NCI-H2171 treated with DMSO at 0.1 percent for 48 hours (cell line): ENCODE measurements at regions not wholly inside any gene's neighbourhood (a gene's known extent, or its start where the extent isn't known, plus 50 kb on each side); places are given as distances from the start of the nearest gene placed in this dataset.
"Not testable (repeated sequence)": the region's sequence is repeated elsewhere in the genome, so short reads cannot be mapped to it uniquely, and the experiment has no call there.

Experiments used
- DNase-seq: peaks from one replicate; lab custom pipeline; 2025; lab: John Stamatoyannopoulos, UW

- no peak for DNase-seq
These were observed 109.2 kb downstream of the BASP1 start for GRCh38 chr5:17326600-17327037.

- DNase-seq = no peak
These were observed 109.7 kb downstream of the BASP1 start for GRCh38 chr5:17327048-17327625.

- DNase-seq = no peak
These were observed 112.1 kb downstream of the BASP1 start for GRCh38 chr5:17329571-17329970.

DNA sequence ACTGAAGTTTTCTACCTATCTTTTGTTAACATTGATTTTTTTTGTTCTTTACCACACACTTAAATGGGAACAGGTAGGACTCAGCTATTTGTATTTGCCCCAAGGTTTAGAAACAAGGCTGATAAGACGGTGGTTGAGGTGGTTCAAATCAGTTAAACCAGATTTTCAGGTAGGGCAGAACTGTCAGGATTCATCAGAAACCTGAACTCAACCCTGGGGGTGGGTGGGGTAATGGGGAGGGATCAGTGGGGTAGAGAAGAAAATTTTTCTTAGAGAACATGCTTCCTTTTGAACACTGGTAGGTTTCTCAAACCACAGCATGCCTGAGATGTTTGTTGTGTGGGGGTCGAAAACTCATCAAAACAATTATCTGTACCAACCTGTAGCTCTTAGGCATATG is 113.0 kb downstream of the BASP1 start:
- no peak for DNase-seq

- DNase-seq = no peak
These were observed 114.2 kb downstream of the BASP1 start for GRCh38 chr5:17331651-17332050.

- no peak for DNase-seq
These were observed 116.3 kb downstream of the BASP1 start for GRCh38 chr5:17333755-17334154.

DNA sequence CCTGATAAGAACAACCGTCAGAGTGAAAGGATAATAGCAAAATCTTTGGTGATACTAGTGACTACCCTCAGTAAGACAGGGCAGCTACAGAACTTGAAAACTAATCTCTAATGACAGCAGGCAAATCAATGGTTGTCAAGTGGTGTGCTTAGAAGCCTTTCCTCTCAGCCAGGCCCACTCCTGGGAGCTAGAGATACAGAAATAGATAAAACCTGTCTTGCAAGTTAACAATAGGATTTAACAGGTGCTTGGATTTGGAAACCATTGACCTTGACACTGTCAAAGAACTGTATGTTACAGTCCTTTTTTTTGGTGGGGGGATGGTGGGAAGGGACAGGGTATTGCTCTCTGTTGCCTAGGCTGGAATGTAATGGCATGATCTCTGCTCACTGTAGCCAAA is 118.6 kb downstream of the BASP1 start:
- DNase-seq = peak; percentile 21

DNA sequence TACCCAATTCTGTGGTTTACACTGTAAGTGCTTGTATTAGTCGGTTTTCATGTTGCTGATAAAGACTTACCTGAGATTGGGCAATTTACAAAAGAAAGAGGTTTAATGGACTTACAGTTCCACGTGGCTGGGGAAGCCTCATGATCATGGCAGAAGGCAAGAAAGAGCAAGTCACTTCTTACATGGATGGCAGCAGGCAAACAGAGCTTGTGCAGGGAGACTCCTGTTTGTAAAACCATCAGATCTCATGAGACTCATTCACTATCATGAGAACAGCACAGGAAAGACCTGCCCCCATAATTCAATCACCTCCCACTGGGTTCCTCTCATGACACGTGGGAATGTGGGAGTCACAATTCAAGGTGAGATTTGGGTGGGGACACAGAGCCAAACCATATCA is 119.3 kb downstream of the BASP1 start:
- not testable (repeated sequence) for DNase-seq

DNA sequence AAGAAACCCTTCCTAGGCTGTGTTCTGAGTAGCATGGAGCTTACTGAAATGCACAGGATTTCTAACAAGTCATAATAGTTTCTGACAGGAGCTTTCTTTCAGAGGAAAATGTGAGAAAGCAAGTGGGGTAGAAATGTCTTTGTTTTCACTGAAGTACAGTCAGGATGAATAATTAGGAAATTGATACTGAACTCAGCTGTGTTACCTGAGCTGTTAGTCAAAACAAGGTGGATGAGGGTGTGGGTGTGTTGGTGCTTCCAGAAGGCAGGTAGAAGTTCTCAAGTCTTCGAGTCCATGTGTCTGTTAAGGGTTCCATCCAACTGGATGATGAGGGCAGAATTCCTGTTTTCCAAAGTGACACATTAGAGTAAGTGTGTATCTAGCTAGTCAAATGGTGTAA is 122.4 kb downstream of the BASP1 start:
- DNase-seq = peak; percentile 60

DNA sequence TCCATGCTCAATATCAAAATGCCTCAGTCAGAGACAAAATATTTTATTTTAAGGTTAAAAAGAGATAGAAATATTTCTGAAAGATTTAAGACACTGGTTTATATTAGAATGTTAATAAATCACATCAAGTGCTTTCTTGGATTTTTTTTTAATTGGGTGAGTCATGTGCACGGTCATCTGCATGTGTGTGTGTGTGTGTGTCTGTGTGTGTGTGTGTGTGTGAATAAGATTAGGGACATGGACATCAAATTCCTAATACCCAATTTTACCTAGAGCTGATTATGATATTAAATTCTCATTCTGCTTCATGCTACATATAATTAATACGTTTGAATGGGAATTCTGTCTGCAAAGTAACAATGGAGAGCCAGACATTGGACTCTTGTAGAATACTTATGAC is 122.9 kb downstream of the BASP1 start:
- no peak for DNase-seq

DNA sequence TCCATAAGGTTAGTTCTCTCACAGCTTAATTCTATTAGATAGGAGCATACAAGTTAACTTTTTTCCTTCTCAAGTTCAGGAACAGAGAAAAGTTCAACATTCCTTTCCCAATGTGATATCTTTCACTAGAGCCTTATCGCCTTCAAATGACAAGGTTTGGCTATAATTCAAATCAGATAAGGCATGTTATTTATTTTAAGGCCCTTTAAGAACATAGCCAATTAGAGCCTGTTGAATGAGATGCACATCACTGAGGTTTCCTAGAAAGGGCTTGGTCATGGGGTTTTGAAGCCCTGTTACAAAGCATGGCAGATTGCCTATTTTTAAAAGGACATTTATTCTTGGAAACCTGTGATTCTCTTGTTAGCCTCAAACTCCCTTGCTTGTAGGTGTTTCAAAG is 123.4 kb downstream of the BASP1 start:
- no peak for DNase-seq

- peak; percentile 70 for DNase-seq
These were observed 126.2 kb downstream of the BASP1 start for GRCh38 chr5:17343675-17344074.

- no peak for DNase-seq
These were observed 129.4 kb downstream of the BASP1 start for GRCh38 chr5:17346811-17347210.

- DNase-seq = no peak
These were observed 134.8 kb downstream of the BASP1 start for GRCh38 chr5:17352223-17352622.

DNA sequence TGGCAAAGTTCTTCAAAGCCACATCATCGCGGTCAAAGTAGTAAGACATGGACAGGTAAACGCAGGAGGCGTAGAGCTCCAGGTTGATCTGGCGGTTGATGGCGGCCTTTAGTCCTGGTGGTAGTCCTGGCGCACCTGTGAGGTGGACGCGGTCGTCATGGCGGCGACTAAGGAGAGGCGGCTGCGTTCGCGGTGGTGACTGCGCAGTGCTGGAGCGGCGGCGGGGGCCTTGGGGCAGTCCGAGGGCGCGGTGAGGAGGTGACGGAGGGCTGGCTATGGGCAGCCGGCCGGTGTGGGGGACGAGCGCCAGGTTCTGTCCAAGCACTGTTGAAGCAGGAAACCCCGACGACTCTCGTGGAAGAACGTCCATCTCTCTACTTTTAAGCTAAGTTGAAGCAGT is 136.8 kb downstream of the BASP1 start:
- DNase-seq = no peak

DNA sequence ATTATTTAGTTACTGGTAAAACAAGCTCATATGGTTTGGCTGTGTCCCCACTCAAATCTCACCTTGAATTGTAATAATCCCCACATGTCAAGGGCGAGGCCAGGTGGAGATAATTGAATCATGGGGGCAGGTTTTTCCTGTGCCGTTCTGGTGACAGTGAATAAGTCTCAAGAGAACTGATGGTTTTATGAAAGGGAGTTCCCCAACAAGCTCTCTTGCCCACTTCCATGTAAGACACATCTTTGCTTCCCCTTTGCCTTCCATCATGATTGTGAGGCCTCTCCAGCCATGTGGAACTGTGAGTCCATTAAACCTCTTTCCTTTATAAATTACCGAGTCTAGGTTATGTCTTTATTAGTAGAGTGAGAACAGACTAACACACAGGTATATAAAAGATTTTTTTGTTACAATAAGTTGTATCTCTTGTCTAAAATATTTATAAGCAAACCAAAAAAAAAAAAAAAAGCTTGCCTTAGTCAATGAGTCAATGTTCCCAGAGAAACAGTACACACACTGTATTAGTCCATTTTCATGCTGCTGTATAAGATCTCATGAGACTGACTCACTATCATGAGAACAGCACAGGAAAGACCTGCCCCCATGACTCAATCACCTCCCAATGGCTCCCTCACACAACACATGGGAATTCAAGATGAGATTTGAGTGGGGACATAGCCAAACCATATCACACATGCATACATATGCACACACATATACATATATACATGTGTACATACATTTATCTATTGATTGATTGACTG is 138.3 kb downstream of the BASP1 start:
- DNase-seq = no peak

DNA sequence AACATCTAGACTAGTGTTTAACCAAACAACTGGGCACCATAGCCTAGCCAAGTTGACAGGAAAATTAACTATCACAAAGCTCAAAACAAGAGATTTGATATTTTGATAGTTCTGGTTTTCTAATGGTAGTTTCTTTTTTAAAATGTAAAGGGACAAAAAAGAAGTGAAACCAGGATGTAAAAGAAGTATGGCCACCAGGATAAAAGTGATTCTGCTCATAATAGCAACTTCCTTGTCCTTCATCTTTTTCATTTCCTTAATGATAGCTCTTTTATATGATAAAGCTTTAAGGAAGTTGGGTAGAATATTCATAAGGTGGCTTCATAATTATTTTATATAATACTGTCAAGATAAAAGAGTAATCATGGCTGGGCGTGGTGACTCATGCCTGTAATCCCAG is 139.1 kb downstream of the BASP1 start:
- no peak for DNase-seq

- no peak for DNase-seq
These were observed 140.1 kb downstream of the BASP1 start for GRCh38 chr5:17357504-17357903.

GRCh38 chr5:17358031-17358430 is 140.0 kb upstream of the TAF11L2 start:
- DNase-seq = no peak

DNA sequence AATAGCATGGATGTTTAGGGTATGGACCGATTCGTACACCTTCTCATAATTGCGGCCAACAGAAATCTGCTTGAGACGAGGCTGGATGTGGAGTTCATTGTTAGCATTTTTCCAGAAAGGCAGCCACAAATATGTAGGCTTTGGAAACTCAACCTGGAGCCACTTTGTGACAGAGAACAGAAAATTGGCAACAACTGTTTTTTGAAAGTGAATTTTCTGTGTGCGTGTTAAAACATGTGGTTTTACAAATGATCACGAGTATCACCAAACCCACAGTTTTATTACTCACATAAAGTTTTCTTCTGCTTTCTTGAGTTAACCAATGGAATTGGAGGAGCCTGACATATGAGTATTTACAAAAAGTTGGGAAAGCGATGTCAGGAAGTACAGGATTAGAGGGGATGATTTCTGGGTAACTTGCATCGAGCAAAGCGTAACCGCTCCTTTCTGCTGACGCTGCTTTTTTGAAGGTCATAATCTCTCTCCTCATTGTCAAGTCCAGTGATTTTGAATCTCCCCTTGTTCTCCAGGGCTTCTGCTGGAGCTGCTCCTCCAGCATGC is 138.5 kb upstream of the TAF11L2 start:
- DNase-seq = no peak

DNA sequence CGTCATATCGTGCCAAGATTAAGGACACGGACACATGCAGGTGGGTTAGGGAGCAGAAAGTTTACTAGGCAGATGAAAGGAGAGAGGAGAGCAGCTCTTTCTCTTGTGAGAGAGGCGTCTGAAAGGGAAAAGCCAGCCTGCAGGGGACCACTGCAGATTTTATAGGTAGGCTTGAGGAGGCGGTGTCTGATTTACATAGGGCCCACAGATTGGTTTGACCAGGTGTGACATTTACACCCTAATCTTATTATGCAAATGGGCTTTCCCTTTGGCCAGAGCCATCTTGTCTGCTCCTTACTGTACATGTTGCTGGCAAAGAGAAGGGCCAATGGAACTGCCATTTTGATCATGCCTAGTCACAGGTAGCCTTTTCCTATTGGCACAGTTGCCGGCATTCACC is 137.2 kb upstream of the TAF11L2 start:
- DNase-seq = no peak

DNA sequence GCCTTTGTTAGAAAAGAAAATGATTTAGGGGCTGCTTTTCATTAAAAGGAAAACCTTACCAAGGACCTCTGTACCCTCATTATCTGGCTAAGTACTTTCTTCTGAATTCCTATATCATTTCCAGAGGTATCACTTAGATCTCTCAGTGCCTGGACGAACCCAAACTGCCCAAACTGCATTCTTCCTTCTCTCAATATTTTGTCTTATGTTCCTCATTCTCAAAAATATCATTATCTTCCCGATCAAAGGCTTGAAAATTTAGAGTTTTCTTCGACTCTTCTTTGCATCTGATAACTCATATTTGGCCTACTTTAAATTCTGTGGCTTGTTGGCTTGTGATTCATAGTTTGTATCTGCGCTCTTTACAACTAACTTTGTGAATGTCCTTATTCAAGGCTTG is 136.7 kb upstream of the TAF11L2 start:
- no peak for DNase-seq

DNA sequence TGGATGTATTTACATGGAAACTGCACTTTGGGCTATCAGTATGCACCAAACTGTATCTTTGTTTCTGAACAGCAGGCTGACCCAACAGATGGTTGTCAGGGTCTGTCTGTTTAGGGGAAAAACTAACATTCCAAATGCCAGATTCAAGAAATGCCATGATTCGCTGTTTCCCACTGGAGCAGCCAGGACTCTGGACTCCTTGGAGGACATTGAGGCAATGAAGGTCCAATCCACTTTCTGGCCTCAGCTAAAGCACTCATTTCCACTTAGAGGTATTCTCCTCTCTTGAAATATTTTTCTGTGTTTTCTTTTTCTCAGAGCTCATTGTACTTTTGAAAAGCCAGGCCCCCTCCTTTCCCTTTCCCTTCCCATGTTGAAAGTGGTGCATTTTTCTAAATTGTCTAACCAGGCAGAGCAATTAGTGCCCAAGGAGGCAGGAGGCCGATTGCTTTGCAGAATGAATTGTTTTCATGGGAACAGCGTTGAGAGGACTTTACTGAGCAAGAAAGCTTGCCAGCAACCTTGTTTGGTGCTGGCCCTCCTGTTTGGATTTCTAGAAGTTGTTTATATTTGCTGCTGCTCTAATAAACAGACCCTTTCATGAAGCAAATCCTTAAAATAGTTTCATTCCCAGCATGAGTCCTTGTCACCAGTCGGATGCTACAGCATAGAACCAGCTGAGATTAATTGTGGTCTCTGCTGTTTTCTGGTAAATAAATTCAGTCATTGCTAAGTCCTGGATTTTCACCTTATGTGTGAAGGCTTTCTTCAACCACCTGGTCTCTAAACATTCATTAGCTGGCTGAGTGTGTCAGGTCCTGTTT is 132.8 kb upstream of the TAF11L2 start:
- no peak for DNase-seq
